ENCODE measurements at regions not wholly inside any gene's neighbourhood (a gene's known extent, or its start where the extent isn't known, plus 50 kb on each side); places are given as distances from the start of the nearest gene placed in this dataset.

- TF ChIP-seq RBM22 (IDR thresholded peaks at IDR 0.05; ENCODE audit: low read depth, low read length, poor library complexity, severe bottlenecking) = no peak
- no peak for TF ChIP-seq CTCF (IDR thresholded peaks at IDR 0.05 in 2 of 3, conservative IDR thresholded peaks at IDR 0.05 in 1 of 3; ENCODE audit: insufficient read depth in 2 of 3, low read depth in 1 of 3, low read length in 3 of 3)
- no peak for TF ChIP-seq POLR2G (IDR thresholded peaks at IDR 0.05; ENCODE audit: low read depth, low read length)
- TF ChIP-seq NCOA2 (IDR thresholded peaks at IDR 0.05; ENCODE audit: partially characterized antibody in 2 of 2) = no peak
- TF ChIP-seq EZH2 (IDR thresholded peaks at IDR 0.05; ENCODE audit: borderline replicate concordance, low read depth, low read length) = no peak
- TF ChIP-seq CEBPB (tag; IDR thresholded peaks at IDR 0.05) = no peak
- no peak for TF ChIP-seq SREBF2 (CRISPR knock-in tag; IDR thresholded peaks at IDR 0.05)
These were observed 479.4 kb downstream of the KCNT2 start for GRCh38 chr1:196128835-196129234.

Data from K562 (cell line).